T follicular helper cell (primary cell): ENCODE measurements at regions not wholly inside any gene's neighbourhood (a gene's known extent, or its start where the extent isn't known, plus 50 kb on each side); places are given as distances from the start of the nearest gene placed in this dataset.
"Not testable (repeated sequence)": the region's sequence is repeated elsewhere in the genome, so short reads cannot be mapped to it uniquely, and the experiment has no call there.

Experiments used
- DNase-seq: peaks from one replicate; pipeline ENCODE4 v3.0.0-alpha.2; 2020; ENCODE audit warnings: low read depth

- DNase-seq = no peak
These were observed 1302.1 kb upstream of the GJE1 start for GRCh38 chr6:140830666-140831065.

GRCh38 chr6:140828856-140829255, 1303.9 kb upstream of the GJE1 start:
- DNase-seq = no peak

- no peak for DNase-seq
These were observed 1305.1 kb upstream of the GJE1 start for GRCh38 chr6:140827593-140827992.

- no peak for DNase-seq
These were observed 1307.0 kb upstream of the GJE1 start for GRCh38 chr6:140825731-140826130.

GRCh38 chr6:140824595-140824994, 1308.1 kb upstream of the GJE1 start:
- DNase-seq = no peak

- no peak for DNase-seq
These were observed 1311.5 kb upstream of the GJE1 start for GRCh38 chr6:140821196-140821595.

GRCh38 chr6:140817176-140817575, 1315.5 kb upstream of the GJE1 start:
- DNase-seq = no peak

- DNase-seq = no peak
These were observed 1316.0 kb upstream of the GJE1 start for GRCh38 chr6:140816681-140817080.

GRCh38 chr6:140812636-140813035, 1320.1 kb upstream of the GJE1 start:
- no peak for DNase-seq

GRCh38 chr6:140811642-140812041, 1321.1 kb upstream of the GJE1 start:
- DNase-seq = no peak

GRCh38 chr6:140809694-140810101, 1323.0 kb upstream of the GJE1 start:
- DNase-seq = no peak

- DNase-seq = no peak
These were observed 1326.3 kb upstream of the GJE1 start for GRCh38 chr6:140806431-140806830.

GRCh38 chr6:140794544-140794943, 1338.2 kb upstream of the GJE1 start:
- no peak for DNase-seq

GRCh38 chr6:140790109-140790508, 1342.6 kb upstream of the GJE1 start:
- no peak for DNase-seq

- DNase-seq = no peak
These were observed 1343.3 kb upstream of the GJE1 start for GRCh38 chr6:140789466-140789865.

GRCh38 chr6:140785926-140786325, 1346.8 kb upstream of the GJE1 start:
- no peak for DNase-seq

GRCh38 chr6:140784573-140784972, 1348.2 kb upstream of the GJE1 start:
- no peak for DNase-seq

- DNase-seq = not testable (repeated sequence)
These were observed 1349.2 kb upstream of the GJE1 start for GRCh38 chr6:140783504-140783903.

GRCh38 chr6:140782941-140783340, 1349.8 kb upstream of the GJE1 start:
- DNase-seq = no peak

- no peak for DNase-seq
These were observed 1352.6 kb upstream of the GJE1 start for GRCh38 chr6:140779991-140780596.

GRCh38 chr6:140779341-140779740, 1353.4 kb upstream of the GJE1 start:
- no peak for DNase-seq

GRCh38 chr6:140777780-140778179, 1354.9 kb upstream of the GJE1 start:
- no peak for DNase-seq

GRCh38 chr6:140775061-140775460, 1357.7 kb upstream of the GJE1 start:
- no peak for DNase-seq

- no peak for DNase-seq
These were observed 1358.6 kb upstream of the GJE1 start for GRCh38 chr6:140774080-140774505.
